ENCODE measurements at regions not wholly inside any gene's neighbourhood (a gene's known extent, or its start where the extent isn't known, plus 50 kb on each side); places are given as distances from the start of the nearest gene placed in this dataset.

DNA sequence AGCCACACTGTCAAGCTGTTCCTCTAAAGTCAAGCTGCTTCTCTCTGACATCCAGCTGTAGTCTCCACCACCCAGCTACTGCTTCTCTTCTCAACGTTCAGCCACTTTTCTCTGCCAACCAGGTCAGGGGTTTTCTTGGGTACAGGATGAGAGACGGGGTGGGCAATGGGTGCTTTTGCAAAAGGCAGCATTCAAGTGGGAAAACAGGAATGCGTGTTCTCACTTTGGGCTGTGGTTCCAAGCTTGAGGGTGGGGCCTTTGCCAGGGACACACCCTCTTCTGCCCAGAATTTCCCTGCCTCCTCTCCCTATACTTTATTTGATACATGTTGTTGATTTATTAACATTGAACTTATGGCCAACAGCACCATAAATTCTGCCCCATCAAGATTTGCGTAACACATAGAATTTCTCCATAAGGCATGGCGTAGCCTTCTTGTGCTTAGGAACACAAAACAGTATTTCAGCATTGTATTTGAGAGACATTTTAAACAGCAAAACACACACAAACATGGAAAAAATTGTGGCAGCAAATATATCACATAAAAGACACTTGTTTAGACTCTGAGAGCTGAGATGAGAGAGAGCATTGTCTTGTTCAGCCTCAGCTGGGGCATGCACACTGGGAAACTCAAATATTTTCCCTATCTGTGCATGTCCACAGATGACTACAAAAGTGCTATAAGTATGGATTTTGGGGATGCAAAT is 392.8 kb downstream of the SLITRK6 start:
- H3K79me2 ChIP-seq (ENCODE audit: insufficient read depth, low read length): no peaks in the 10 kb centered on the region
- no peaks in the 10 kb centered on the region for H3K36me3 ChIP-seq (ENCODE audit: insufficient read depth, low read length)
- no peaks in the 10 kb centered on the region for H3K9me2 ChIP-seq (ENCODE audit: low read depth, low read length)
- no peak overlapping the region for H2AFZ ChIP-seq (ENCODE audit: low read length)
- H3K4me3 ChIP-seq (ENCODE audit: low read depth, low read length, poor library complexity, severe bottlenecking): no peak overlapping the region
- H3K9me3 ChIP-seq (ENCODE audit: low read length): no peaks in the 10 kb centered on the region
- H3F3A ChIP-seq (ENCODE audit: insufficient read depth, low read length): no peaks in the 10 kb centered on the region
- H3K4me1 ChIP-seq (ENCODE audit: insufficient read depth, low read length, severe bottlenecking): no peaks in the 10 kb centered on the region
- no peak overlapping the region for H3K4me2 ChIP-seq (ENCODE audit: low read length)
- no peak overlapping the region for H3K9ac ChIP-seq (ENCODE audit: low read length)
- TF ChIP-seq, protein P1, sequence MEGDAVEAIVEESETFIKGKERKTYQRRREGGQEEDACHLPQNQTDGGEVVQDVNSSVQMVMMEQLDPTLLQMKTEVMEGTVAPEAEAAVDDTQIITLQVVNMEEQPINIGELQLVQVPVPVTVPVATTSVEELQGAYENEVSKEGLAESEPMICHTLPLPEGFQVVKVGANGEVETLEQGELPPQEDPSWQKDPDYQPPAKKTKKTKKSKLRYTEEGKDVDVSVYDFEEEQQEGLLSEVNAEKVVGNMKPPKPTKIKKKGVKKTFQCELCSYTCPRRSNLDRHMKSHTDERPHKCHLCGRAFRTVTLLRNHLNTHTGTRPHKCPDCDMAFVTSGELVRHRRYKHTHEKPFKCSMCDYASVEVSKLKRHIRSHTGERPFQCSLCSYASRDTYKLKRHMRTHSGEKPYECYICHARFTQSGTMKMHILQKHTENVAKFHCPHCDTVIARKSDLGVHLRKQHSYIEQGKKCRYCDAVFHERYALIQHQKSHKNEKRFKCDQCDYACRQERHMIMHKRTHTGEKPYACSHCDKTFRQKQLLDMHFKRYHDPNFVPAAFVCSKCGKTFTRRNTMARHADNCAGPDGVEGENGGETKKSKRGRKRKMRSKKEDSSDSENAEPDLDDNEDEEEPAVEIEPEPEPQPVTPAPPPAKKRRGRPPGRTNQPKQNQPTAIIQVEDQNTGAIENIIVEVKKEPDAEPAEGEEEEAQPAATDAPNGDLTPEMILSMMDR (IDR thresholded peaks at IDR 0.05; ENCODE audit: low read length): no peak
- no peak for TF ChIP-seq EZH2 (IDR thresholded peaks at IDR 0.05; ENCODE audit: borderline replicate concordance, low read length)
- no peak overlapping the region for H3K27ac ChIP-seq (ENCODE audit: low read depth, low read length, poor library complexity, severe bottlenecking)
- no peaks in the 10 kb centered on the region for H3K27me3 ChIP-seq (ENCODE audit: insufficient read depth, low read length)
- H4K20me1 ChIP-seq (ENCODE audit: insufficient read depth, low read length): no peaks in the 10 kb centered on the region

DNA sequence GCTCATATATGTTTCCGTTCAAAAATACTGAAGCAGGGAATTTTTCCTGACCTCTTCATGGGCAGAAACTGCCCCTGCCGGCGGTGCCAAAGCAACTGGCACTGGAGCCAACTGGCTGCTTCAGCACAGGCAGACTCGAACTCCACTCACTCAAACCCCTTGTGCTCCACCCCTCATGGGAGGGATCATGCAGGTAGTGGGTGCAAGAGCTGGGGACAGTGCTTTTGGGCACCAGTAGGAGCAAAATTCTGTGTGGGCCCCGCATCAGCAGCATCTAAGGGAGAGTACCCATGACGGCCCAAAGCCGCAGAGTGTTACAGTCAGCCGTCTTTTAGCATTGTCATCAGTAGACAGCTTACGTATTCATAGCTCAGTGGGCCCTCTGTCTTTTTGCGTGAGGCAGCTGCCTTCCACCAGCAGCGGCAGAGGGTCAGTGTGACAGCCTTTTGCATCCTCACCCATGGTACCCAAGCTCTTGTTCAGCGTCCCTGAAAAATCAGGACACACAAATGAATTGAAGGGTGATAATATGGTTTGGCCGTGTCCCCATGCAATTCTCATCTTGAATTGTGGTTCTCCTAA is 393.8 kb downstream of the SLITRK6 start:
- H3F3A ChIP-seq (ENCODE audit: insufficient read depth, low read length): no peaks in the 10 kb centered on the region
- no peaks in the 10 kb centered on the region for H3K36me3 ChIP-seq (ENCODE audit: insufficient read depth, low read length)
- H3K4me3 ChIP-seq (ENCODE audit: low read depth, low read length, poor library complexity, severe bottlenecking): no peak overlapping the region
- H3K9me2 ChIP-seq (ENCODE audit: low read depth, low read length): no peaks in the 10 kb centered on the region
- H3K9me3 ChIP-seq (ENCODE audit: low read length): no peaks in the 10 kb centered on the region
- no peaks in the 10 kb centered on the region for H4K20me1 ChIP-seq (ENCODE audit: insufficient read depth, low read length)
- H3K9ac ChIP-seq (ENCODE audit: low read length): no peak overlapping the region
- H3K79me2 ChIP-seq (ENCODE audit: insufficient read depth, low read length): no peaks in the 10 kb centered on the region
- no peaks in the 10 kb centered on the region for H3K27me3 ChIP-seq (ENCODE audit: insufficient read depth, low read length)
- TF ChIP-seq, protein P1 (IDR thresholded peaks at IDR 0.05; ENCODE audit: low read length): no peak
- no peak for TF ChIP-seq EZH2 (IDR thresholded peaks at IDR 0.05; ENCODE audit: borderline replicate concordance, low read length)
- no peak overlapping the region for H3K4me2 ChIP-seq (ENCODE audit: low read length)
- no peaks in the 10 kb centered on the region for H3K4me1 ChIP-seq (ENCODE audit: insufficient read depth, low read length, severe bottlenecking)
- H3K27ac ChIP-seq (ENCODE audit: low read depth, low read length, poor library complexity, severe bottlenecking): no peak overlapping the region
- no peak overlapping the region for H2AFZ ChIP-seq (ENCODE audit: low read length)

DNA sequence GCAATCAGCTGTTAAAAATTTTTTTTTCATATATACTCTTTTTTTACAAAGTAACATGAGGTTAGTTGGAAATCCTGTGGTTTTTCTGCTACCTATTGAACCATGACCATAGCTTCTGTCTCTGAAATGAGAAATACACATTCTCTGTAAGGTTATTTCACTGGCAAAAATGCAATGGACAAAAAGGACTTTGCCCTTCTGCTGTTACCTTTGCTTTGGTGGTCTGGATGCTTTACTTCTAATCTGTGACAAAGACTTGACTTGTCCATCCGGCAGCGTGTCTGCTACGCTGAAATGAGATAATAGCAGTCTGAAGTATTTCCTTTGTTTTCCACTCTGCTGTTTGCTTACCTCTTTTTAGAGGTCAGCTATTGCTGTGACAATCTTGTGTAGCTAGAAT is 412.8 kb downstream of the SLITRK6 start:
- no peaks in the 10 kb centered on the region for H3K36me3 ChIP-seq (ENCODE audit: insufficient read depth, low read length)
- TF ChIP-seq EZH2 (IDR thresholded peaks at IDR 0.05; ENCODE audit: borderline replicate concordance, low read length): no peak
- TF ChIP-seq, protein P1 (IDR thresholded peaks at IDR 0.05; ENCODE audit: low read length): no peak
- peak overlapping the region; percentile 52 for H3K4me2 ChIP-seq (ENCODE audit: low read length)
- peaks cover 60% of the 10 kb centered on the region for H3K4me1 ChIP-seq (ENCODE audit: insufficient read depth, low read length, severe bottlenecking)
- peak overlapping the region; percentile 16 for H3K4me3 ChIP-seq (ENCODE audit: low read depth, low read length, poor library complexity, severe bottlenecking)
- peak overlapping the region; percentile 38 for H3K9ac ChIP-seq (ENCODE audit: low read length)
- H3K9me2 ChIP-seq (ENCODE audit: low read depth, low read length): no peaks in the 10 kb centered on the region
- no peaks in the 10 kb centered on the region for H4K20me1 ChIP-seq (ENCODE audit: insufficient read depth, low read length)
- H3K9me3 ChIP-seq (ENCODE audit: low read length): 0 out of 2 replicates have a peak, but pooled peaks cover 3% of the 10 kb centered on the region
- no peaks in the 10 kb centered on the region for H3K27me3 ChIP-seq (ENCODE audit: insufficient read depth, low read length)
- H3F3A ChIP-seq (ENCODE audit: insufficient read depth, low read length): no peaks in the 10 kb centered on the region
- 0 out of 2 replicates have a peak overlapping the region, but pooled peaks have one; percentile 9 for H2AFZ ChIP-seq (ENCODE audit: low read length)
- H3K79me2 ChIP-seq (ENCODE audit: insufficient read depth, low read length): no peaks in the 10 kb centered on the region
- peak overlapping the region; percentile 89 for H3K27ac ChIP-seq (ENCODE audit: low read depth, low read length, poor library complexity, severe bottlenecking)
